ENCODE measurements at regions not wholly inside any gene's neighbourhood (a gene's known extent, or its start where the extent isn't known, plus 50 kb on each side); places are given as distances from the start of the nearest gene placed in this dataset.

DNA sequence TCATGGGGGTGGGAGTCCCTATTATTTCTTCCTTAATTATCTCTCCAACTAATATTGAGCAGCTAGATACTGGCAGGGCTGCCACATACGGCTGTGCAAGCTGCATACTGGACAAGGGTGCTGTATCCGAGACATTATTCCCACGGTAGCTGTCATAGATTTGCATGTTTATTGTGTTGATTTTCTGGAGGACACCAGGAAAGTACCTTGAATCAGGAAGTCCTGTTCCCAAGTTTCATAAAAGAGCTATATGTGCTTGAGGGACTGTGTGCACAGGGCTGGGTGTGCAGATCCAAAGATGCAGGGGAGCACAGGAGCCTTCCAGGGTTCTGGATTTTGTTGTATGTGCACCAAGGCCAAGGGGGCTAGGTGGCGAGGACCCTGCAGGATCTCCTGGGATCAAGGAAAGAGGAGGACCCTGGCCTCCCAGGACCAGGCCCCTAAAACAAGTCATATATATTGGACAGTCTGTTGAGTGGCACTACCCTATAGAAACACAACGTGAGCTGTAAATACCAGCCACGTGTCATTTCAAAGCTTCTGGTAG is 119.2 kb upstream of the ALDH1A3 start:
- H3K4me2 ChIP-seq = no peak overlapping the region
- H3K79me2 ChIP-seq (replicated peaks; ENCODE audit: insufficient read depth) = no peaks in the 10 kb centered on the region
- Mint-ChIP-seq H3K4me3 (no peak overlapping the region), H3K27me3 (ENCODE audit: insufficient read depth, low read depth, poor library complexity) (peaks cover 5% of the 10 kb centered on the region), H3K27ac (no peak overlapping the region), H3K4me1 (peaks cover 17% of the 10 kb centered on the region), H3K36me3 (ENCODE audit: low read depth) (no peaks in the 10 kb centered on the region), H3K9me3 (no peaks in the 10 kb centered on the region)
- no peaks in the 10 kb centered on the region for H4K20me1 ChIP-seq (replicated peaks; ENCODE audit: insufficient read depth)
- no peak overlapping the region for H3K27ac ChIP-seq (ENCODE audit: low read depth)
- no peaks in the 10 kb centered on the region for H3K27me3 ChIP-seq (ENCODE audit: insufficient read depth)
- TF ChIP-seq CREB1 (CRISPR knock-in tag; IDR thresholded peaks at IDR 0.05; ENCODE audit: low read depth) = no peak
- H3K4me3 ChIP-seq = no peak overlapping the region
- H3F3A ChIP-seq (replicated peaks; ENCODE audit: low read depth) = no peaks in the 10 kb centered on the region
- H3K9me2 ChIP-seq (ENCODE audit: insufficient read depth) = no peaks in the 10 kb centered on the region
- no peaks in the 10 kb centered on the region for H3K36me3 ChIP-seq (ENCODE audit: insufficient read depth)
- ATAC-seq = no peak
- no peaks in the 10 kb centered on the region; the same call in 1 of the 2 replicates for H3K4me1 ChIP-seq (ENCODE audit: insufficient read depth)
- no peak for DNase-seq (ENCODE audit: low spot score)
- H2AFZ ChIP-seq = no peak overlapping the region

DNA sequence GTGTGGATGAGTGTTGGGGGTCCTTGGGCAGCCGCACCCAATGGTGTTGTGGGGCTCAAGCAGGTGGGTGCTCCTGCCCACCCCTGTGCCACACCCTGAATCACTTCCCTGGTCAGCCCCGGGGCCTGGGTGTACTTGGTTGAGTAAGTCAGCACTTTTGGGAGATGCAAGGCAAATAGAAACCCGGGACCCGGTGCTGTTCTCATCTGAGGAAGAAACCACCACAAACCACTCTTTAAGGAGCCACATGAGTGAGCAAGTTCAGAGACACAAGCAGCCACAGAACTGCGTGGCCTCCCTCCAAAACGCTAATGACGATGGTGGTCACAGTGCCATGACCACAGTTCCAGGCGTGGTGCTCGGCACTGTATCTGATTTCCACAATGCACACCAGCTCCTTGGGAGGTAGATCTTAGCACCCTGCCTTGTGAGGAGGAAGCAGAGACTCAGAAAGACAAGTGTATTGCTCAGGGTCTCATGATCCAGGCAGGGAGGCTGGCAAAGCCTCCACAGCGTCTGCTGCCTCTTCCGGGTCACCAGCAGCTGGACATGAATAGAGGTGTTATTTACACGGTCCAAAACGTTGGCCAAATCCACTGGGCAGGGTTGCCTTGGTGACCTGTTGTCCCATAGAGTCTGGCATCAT is 118.2 kb upstream of the ALDH1A3 start:
- ATAC-seq (no peak), DNase-seq (ENCODE audit: low spot score) (no peak)
- TF ChIP-seq, protein P1, sequence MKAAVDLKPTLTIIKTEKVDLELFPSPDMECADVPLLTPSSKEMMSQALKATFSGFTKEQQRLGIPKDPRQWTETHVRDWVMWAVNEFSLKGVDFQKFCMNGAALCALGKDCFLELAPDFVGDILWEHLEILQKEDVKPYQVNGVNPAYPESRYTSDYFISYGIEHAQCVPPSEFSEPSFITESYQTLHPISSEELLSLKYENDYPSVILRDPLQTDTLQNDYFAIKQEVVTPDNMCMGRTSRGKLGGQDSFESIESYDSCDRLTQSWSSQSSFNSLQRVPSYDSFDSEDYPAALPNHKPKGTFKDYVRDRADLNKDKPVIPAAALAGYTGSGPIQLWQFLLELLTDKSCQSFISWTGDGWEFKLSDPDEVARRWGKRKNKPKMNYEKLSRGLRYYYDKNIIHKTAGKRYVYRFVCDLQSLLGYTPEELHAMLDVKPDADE (IDR thresholded peaks at IDR 0.05) = no peak
- TF ChIP-seq ZNF114 (CRISPR knock-in tag; IDR thresholded peaks at IDR 0.05) (no peak), EZH2phosphoT487 (IDR thresholded peaks at IDR 0.05; ENCODE audit: unreplicated experiment) (no peak), ZNF331 (CRISPR knock-in tag; IDR thresholded peaks at IDR 0.05; ENCODE audit: low read depth) (no peak)
- TF ChIP-seq, protein P2, sequence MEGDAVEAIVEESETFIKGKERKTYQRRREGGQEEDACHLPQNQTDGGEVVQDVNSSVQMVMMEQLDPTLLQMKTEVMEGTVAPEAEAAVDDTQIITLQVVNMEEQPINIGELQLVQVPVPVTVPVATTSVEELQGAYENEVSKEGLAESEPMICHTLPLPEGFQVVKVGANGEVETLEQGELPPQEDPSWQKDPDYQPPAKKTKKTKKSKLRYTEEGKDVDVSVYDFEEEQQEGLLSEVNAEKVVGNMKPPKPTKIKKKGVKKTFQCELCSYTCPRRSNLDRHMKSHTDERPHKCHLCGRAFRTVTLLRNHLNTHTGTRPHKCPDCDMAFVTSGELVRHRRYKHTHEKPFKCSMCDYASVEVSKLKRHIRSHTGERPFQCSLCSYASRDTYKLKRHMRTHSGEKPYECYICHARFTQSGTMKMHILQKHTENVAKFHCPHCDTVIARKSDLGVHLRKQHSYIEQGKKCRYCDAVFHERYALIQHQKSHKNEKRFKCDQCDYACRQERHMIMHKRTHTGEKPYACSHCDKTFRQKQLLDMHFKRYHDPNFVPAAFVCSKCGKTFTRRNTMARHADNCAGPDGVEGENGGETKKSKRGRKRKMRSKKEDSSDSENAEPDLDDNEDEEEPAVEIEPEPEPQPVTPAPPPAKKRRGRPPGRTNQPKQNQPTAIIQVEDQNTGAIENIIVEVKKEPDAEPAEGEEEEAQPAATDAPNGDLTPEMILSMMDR (conservative IDR thresholded peaks at IDR 0.05; ENCODE audit: low read depth in 2 of 2) = no peak
- TF ChIP-seq, protein P3, sequence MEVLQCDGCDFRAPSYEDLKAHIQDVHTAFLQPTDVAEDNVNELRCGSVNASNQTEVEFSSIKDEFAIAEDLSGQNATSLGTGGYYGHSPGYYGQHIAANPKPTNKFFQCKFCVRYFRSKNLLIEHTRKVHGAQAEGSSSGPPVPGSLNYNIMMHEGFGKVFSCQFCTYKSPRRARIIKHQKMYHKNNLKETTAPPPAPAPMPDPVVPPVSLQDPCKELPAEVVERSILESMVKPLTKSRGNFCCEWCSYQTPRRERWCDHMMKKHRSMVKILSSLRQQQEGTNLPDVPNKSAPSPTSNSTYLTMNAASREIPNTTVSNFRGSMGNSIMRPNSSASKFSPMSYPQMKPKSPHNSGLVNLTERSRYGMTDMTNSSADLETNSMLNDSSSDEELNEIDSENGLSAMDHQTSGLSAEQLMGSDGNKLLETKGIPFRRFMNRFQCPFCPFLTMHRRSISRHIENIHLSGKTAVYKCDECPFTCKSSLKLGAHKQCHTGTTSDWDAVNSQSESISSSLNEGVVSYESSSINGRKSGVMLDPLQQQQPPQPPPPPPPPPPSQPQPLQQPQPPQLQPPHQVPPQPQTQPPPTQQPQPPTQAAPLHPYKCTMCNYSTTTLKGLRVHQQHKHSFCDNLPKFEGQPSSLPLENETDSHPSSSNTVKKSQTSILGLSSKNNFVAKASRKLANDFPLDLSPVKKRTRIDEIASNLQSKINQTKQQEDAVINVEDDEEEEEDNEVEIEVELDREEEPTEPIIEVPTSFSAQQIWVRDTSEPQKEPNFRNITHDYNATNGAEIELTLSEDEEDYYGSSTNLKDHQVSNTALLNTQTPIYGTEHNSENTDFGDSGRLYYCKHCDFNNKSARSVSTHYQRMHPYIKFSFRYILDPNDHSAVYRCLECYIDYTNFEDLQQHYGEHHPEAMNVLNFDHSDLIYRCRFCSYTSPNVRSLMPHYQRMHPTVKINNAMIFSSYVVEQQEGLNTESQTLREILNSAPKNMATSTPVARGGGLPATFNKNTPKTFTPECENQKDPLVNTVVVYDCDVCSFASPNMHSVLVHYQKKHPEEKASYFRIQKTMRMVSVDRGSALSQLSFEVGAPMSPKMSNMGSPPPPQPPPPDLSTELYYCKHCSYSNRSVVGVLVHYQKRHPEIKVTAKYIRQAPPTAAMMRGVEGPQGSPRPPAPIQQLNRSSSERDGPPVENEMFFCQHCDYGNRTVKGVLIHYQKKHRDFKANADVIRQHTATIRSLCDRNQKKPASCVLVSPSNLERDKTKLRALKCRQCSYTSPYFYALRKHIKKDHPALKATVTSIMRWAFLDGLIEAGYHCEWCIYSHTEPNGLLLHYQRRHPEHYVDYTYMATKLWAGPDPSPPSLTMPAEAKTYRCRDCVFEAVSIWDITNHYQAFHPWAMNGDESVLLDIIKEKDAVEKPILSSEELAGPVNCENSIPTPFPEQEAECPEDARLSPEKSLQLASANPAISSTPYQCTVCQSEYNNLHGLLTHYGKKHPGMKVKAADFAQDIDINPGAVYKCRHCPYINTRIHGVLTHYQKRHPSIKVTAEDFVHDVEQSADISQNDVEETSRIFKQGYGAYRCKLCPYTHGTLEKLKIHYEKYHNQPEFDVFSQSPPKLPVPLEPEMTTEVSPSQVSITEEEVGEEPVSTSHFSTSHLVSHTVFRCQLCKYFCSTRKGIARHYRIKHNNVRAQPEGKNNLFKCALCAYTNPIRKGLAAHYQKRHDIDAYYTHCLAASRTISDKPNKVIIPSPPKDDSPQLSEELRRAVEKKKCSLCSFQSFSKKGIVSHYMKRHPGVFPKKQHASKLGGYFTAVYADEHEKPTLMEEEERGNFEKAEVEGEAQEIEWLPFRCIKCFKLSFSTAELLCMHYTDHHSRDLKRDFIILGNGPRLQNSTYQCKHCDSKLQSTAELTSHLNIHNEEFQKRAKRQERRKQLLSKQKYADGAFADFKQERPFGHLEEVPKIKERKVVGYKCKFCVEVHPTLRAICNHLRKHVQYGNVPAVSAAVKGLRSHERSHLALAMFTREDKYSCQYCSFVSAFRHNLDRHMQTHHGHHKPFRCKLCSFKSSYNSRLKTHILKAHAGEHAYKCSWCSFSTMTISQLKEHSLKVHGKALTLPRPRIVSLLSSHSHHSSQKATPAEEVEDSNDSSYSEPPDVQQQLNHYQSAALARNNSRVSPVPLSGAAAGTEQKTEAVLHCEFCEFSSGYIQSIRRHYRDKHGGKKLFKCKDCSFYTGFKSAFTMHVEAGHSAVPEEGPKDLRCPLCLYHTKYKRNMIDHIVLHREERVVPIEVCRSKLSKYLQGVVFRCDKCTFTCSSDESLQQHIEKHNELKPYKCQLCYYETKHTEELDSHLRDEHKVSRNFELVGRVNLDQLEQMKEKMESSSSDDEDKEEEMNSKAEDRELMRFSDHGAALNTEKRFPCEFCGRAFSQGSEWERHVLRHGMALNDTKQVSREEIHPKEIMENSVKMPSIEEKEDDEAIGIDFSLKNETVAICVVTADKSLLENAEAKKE (CRISPR knock-in tag; IDR thresholded peaks at IDR 0.05) = no peak
- Histone ChIP-seq H4K20me1 (replicated peaks; ENCODE audit: insufficient read depth) (no peaks in the 10 kb centered on the region), H2AFZ (no peak overlapping the region; the same call in 1 of the 2 replicates), H3K9me2 (ENCODE audit: insufficient read depth) (no peaks in the 10 kb centered on the region), H3F3A (replicated peaks; ENCODE audit: low read depth) (no peaks in the 10 kb centered on the region), H3K4me2 (no peak overlapping the region), H3K4me1 (ENCODE audit: insufficient read depth) (no peaks in the 10 kb centered on the region; the same call in 1 of the 2 replicates), H3K79me2 (replicated peaks; ENCODE audit: insufficient read depth) (no peaks in the 10 kb centered on the region), H3K27ac (ENCODE audit: low read depth) (no peak overlapping the region), H3K36me3 (ENCODE audit: insufficient read depth) (no peaks in the 10 kb centered on the region), H3K27me3 (ENCODE audit: insufficient read depth) (no peaks in the 10 kb centered on the region), H3K4me3 (no peak overlapping the region)
- Mint-ChIP-seq H3K27me3 (ENCODE audit: insufficient read depth, low read depth, poor library complexity) (peaks cover 5% of the 10 kb centered on the region), H3K9me3 (no peaks in the 10 kb centered on the region), H3K27ac (no peak overlapping the region), H3K4me3 (no peak overlapping the region), H3K4me1 (peaks cover 21% of the 10 kb centered on the region), H3K36me3 (ENCODE audit: low read depth) (no peaks in the 10 kb centered on the region)

Data from GM23338 (cell line).